Globus pallidus (tissue), 1 donor: ENCODE measurements at regions not wholly inside any gene's neighbourhood (a gene's known extent, or its start where the extent isn't known, plus 50 kb on each side); places are given as distances from the start of the nearest gene placed in this dataset.

Source experiments
- DNase-seq: peaks from one replicate; pipeline ENCODE4 v3.0.0-alpha.2; 2015; ENCODE audit warnings: low spot score

DNA sequence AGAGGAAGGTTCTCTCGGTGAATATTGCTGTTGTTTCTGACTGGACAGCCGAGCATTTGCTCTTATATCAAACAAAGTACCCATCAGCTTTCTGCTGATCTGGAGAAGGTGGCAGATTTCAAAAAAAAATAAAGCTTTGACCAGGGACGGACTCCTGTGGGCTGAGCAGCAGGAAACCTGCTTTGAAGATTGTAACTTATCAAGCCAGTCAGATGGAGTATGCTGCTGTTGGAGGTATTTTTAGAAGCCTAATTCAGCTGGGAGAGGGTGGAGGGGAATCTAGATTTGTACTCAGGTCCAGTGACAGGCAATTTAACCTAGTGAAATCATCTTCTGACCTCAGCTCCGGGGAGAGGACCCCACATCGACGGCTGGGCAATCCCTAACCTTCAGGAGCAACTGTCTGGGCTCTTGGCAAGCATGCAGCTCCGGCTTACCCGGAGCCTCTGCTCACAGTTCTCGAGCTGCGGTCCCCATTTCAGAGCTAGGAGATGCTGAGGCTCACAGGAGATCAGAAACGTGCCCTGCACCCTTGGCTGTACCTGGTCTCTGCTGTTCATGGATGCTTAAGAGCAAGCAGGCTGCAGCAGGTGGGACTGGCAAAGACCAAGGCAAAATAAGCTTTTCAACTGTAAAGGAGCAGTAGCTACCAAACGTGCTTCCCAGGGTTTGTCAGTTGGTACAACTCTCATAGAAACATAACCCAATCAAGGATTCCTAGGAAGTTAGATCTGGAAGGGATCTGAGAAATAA is 89.3 kb upstream of the ST8SIA2 start:
- no peak for DNase-seq

DNA sequence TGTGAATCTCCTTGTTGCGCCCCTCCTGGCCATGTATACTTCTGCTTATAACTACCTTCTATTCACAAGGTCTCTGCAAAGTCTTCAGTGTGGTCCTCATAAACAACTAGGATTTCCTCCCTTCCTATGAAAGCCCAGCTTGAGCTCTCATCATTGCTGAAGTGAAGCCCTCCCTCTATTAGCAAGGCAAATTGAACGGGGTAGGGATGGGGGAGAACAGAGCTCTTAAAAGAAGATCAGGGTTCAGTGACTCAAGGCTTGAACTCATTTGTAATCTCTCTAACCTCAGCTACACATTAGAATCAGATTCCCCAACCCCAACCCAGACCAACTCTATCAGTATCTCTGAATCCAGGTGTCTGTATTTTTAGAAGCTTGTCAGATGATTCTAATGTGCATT is 88.3 kb upstream of the ST8SIA2 start:
- no peak for DNase-seq

- no peak for DNase-seq
Observed at GRCh38 chr15:92306663-92307062, 87.0 kb upstream of the ST8SIA2 start.

- no peak for DNase-seq
Observed at GRCh38 chr15:92315144-92315543, 78.5 kb upstream of the ST8SIA2 start.

DNA sequence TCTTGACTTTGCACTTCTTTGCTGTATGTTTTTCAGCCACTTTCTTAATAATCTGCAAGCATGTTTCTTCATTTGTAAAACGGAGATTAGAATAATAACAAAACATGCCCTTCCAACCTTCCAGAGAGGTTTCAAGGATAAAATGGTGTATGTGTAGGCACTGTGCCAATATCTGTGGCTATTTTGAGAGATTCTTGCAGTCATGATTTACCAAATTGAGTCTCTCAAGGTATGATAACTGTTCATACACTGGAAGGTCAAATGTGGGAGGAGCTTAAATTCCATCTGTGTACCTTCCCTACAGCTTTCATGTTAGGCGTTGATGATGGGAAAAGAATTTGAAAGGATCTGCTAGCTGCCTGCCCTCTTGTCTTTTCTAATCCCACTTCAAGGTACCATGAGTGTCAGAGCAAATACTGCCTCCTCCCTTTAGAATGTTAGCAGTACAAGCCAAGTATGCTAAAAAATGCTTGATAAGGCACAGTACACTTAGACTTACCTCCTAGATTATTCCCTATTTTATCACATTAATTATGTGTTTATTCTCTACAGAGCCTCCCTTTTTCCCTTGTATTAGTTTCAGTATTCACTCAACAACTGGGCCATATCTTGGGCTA is 78.0 kb upstream of the ST8SIA2 start:
- DNase-seq, result no peak

DNA sequence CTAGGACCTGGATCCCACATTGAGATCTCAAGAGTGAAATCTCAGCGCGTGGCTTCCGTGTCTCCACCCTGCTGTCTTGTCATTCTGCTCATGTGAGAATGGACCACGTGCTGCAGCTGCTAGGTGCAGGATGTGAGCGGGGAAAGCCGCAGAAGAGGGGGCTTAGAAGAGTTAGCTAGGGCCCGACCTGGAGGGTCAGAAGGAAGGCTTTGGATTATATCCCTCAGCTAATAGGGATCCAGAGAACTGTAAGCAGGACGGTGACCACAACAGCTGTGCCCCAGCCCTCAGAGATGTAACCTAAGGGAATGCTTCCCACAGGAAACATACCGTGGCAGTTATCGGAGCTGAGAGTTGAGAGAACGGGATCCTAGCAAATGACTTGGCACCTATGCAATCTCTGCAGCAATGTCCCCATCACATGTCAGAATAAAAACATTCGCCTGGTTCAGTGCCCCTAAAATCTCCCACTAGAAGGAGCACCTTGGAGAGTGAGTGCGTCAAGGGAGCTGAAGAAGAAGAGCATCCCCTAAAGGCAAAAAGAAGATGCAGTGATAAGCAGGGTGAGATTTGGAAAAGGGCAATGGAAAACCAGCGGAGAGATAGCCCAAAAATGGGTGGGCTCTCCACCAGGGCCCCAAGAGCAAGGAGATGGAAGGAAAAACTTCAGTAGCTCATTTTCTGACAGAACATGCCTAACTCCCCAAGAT is 76.9 kb upstream of the ST8SIA2 start:
- no peak for DNase-seq

- no peak for DNase-seq
Observed at GRCh38 chr15:92320012-92320699, 73.5 kb upstream of the ST8SIA2 start.

DNA sequence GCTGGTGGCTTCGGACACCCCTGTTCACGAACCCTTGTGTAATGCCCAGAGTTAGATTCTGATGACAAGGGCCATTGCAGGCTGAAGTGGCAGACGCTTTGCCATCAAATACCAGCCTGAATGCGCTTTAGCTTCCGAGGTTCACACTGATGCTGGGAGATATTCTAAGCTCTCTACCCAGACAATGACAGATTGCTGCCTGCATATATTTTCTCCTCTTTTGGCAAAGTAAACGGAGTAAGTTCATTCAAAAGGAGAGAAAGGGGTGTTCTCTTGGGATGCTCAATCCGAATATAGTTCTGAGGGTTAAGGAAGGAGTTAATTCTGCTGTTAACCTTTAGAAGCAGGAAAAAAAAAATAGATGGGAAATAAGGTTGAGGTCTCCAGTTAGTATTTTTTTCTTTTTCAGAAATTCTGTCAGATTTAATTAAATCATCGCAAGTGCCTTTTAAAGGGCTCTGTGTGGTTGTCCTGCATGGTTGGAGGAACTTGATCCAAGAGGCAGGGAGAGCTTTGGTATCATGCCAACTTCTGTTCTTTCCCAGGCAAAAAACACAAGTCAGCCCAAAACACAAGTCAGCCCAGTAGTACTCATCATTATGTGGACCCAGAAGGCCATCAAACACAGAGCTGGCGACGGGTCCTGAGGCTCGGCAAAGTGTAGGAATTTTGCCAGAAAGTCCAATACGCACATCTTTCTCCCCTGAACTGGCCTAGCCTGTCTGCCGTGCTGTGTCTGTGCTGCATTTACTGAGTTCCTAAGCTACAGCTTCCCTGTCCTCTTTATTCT is 70.9 kb upstream of the ST8SIA2 start:
- DNase-seq, result peak; percentile 33

- DNase-seq, result no peak
Observed at GRCh38 chr15:92323525-92323924, 70.2 kb upstream of the ST8SIA2 start.

DNA sequence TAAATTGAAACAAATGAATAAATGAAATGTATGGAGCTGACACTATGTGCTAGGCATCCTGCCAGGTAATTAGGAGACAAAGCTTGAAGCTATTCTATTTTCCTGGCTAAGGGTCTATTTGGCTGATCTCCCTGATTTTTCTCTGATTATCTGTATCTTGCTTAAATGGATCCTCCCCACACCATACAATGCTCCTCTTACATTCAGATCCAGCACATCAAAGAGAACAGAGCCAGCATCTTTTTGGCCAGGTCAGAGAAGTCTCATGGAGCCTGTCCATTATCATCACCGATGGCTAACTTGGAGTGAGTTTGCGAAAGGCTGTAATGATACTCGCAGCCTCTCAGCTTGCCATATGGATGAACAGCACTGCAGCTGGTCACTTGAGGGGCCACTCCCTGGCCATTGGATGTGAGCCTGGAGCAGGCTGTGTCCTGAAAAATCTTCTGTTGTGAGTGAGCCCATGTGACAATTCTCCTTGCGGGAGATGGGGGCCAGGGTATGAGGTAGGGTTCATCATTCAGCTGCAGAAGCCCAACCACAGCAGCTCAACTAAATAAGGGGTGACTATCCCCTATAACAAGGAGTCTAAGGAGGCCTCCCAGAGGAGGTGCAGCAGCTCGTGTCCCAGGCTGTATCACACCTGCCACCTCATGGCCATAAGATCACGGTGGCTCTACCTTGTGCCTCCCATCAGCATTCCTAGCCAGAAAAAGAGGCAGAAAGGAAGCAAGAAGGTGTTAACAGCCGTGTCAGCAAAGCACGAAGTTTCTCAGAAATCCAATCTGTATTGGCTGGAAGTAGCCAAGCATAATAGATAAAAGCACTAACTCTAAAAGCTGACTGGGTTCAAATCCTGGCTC is 69.3 kb upstream of the ST8SIA2 start:
- DNase-seq, result no peak

GRCh38 chr15:92326236-92326635 is 67.4 kb upstream of the ST8SIA2 start:
- DNase-seq, result no peak

- DNase-seq, result no peak
Observed at GRCh38 chr15:92327033-92327432, 66.6 kb upstream of the ST8SIA2 start.

GRCh38 chr15:92328207-92328606 is 65.5 kb upstream of the ST8SIA2 start:
- DNase-seq, result no peak

- DNase-seq, result no peak
Observed at GRCh38 chr15:92332125-92332899, 61.4 kb upstream of the ST8SIA2 start.

DNA sequence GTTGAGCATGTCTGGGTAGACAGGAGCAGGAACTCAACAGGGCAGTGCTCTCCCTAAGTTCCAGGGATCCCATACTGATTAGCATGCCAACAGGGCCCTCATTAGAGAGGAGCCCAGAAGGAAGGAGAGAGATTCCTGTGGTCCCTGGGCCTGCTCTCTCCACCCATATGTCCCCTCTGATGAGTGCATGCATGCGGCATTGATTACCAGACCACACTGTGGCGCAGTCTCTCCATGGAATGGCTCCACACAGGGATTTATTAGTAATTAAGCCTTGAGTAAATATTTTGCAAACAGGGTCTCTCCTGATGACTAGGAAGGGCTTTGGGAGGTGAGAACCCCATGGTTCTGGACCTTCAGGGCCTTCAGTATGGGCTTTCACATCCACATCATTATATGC is 60.0 kb upstream of the ST8SIA2 start:
- no peak for DNase-seq

DNA sequence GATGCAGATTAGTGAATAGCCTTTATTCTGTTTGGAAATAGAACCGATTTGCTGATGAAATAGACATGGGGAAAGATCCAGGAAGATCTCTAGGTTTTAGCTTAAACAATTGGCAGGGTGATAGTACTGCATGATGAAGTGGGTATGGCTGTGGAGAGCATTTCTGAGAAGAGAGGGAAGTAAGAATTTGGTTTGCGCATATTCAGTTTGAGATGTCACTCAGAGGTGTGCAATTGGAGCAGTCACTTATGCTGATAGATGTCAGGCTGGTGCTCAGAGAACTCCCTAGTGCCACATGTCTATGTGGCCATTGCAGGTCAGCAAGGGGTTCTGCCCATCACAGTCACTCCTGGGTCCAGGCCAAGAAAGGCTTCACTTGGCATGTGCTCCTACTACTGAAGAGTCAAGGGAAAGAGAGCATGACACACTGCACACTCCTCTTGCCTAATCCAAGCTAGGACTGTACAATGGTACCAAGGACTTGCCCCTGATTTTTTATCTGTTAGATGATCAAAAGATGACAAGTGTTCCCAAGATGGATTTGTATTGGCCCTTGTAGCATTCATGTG is 57.2 kb upstream of the ST8SIA2 start:
- DNase-seq, result no peak

GRCh38 chr15:92339361-92339760 is 54.3 kb upstream of the ST8SIA2 start:
- DNase-seq, result no peak
